ENCODE measurements at regions not wholly inside any gene's neighbourhood (a gene's known extent, or its start where the extent isn't known, plus 50 kb on each side); places are given as distances from the start of the nearest gene placed in this dataset.

DNA sequence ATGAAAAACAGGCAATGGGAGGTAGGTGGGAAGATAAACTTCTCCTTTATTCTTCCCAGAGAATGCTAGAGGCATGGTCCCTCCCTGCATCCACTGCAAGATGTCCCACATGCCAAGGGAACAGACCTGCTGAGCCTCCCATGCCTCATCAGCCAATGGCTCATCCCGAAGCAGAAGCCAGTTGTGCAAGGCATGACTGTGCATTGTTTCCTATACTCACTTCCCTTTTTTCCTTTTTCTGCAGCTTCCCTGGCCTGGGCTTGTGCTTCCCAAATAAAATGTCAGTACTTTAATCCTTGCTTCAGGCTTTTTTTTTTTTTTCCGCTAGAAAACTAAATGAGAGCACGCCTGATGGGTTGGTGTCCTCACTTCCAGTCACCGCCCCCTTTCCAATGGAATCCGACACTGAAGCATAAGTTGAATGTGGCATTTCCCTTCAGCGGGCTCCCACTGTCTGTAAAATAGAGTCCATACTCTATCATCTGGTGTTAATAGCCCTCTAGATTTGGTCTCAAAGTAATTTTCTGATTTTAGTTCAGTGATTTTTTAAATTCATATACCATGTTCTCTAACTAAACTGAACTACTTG lies 239.0 kb upstream of the JADE1 start:
- H4K20me1 ChIP-seq (ENCODE audit: insufficient read depth, low read length) = no peaks in the 10 kb centered on the region
- no peak for FAIRE-seq
- H3K4me3 ChIP-seq (replicated peaks in 1 of 3; ENCODE audit: insufficient read depth in 1 of 3, low read depth in 2 of 3, low read length in 3 of 3) = no peak overlapping the region
- no peak overlapping the region for H2AFZ ChIP-seq (ENCODE audit: low read length)
- ChIA-PET CTCF (ENCODE audit: low intra/inter-chr PET ratio, low total read pairs) (no interaction called here), POLR2A (no interaction called here)
- no peaks in the 10 kb centered on the region for H3K79me2 ChIP-seq (ENCODE audit: insufficient read depth, low read length)
- H3K4me2 ChIP-seq (ENCODE audit: low read depth, low read length) = no peak overlapping the region
- BruUV-seq (replicated peaks) = no TSS peak
- intact Hi-C loops (cut with micrococcal nuclease; ENCODE audit: unreplicated experiment) (loop anchor here (5.0 kb wide), 1 partner anchor 67 kb away; no protein-coding TSS in a partner anchor), in situ Hi-C loops (cut with HindIII; ENCODE audit: extremely low pct_ligation_motif_present, low pct_unique_long_range_greater_than_20kb) (loop anchor here (25.0 kb wide), 2 partner anchors 242 to 383 kb away; partner anchors contain the start of gene JADE1)
- TF ChIP-seq, protein P1, sequence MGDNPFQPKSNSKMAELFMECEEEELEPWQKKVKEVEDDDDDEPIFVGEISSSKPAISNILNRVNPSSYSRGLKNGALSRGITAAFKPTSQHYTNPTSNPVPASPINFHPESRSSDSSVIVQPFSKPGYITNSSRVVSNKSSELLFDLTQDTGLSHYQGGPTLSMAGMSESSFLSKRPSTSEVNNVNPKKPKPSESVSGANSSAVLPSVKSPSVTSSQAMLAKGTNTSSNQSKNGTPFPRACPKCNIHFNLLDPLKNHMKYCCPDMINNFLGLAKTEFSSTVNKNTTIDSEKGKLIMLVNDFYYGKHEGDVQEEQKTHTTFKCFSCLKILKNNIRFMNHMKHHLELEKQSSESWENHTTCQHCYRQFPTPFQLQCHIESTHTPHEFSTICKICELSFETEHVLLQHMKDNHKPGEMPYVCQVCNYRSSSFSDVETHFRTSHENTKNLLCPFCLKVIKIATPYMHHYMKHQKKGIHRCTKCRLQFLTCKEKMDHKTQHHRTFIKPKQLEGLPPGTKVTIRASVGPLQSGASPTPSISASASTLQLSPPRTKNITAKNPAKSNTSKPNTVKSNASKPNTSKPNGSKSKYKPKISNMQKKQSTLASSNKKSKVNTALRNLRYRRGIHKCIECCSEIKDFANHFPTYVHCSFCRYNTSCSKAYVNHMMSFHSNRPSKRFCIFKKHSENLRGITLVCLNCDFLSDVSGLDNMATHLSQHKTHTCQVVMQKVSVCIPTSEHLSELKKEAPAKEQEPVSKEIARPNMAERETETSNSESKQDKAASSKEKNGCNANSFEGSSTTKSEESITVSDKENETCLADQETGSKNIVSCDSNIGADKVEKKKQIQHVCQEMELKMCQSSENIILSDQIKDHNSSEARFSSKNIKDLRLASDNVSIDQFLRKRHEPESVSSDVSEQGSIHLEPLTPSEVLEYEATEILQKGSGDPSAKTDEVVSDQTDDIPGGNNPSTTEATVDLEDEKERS (CRISPR knock-in tag; IDR thresholded peaks at IDR 0.05) = no peak
- TF ChIP-seq, protein P2, sequence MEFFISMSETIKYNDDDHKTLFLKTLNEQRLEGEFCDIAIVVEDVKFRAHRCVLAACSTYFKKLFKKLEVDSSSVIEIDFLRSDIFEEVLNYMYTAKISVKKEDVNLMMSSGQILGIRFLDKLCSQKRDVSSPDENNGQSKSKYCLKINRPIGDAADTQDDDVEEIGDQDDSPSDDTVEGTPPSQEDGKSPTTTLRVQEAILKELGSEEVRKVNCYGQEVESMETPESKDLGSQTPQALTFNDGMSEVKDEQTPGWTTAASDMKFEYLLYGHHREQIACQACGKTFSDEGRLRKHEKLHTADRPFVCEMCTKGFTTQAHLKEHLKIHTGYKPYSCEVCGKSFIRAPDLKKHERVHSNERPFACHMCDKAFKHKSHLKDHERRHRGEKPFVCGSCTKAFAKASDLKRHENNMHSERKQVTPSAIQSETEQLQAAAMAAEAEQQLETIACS (CRISPR knock-in tag; IDR thresholded peaks at IDR 0.05) = no peak
- TF ChIP-seq, protein P3, sequence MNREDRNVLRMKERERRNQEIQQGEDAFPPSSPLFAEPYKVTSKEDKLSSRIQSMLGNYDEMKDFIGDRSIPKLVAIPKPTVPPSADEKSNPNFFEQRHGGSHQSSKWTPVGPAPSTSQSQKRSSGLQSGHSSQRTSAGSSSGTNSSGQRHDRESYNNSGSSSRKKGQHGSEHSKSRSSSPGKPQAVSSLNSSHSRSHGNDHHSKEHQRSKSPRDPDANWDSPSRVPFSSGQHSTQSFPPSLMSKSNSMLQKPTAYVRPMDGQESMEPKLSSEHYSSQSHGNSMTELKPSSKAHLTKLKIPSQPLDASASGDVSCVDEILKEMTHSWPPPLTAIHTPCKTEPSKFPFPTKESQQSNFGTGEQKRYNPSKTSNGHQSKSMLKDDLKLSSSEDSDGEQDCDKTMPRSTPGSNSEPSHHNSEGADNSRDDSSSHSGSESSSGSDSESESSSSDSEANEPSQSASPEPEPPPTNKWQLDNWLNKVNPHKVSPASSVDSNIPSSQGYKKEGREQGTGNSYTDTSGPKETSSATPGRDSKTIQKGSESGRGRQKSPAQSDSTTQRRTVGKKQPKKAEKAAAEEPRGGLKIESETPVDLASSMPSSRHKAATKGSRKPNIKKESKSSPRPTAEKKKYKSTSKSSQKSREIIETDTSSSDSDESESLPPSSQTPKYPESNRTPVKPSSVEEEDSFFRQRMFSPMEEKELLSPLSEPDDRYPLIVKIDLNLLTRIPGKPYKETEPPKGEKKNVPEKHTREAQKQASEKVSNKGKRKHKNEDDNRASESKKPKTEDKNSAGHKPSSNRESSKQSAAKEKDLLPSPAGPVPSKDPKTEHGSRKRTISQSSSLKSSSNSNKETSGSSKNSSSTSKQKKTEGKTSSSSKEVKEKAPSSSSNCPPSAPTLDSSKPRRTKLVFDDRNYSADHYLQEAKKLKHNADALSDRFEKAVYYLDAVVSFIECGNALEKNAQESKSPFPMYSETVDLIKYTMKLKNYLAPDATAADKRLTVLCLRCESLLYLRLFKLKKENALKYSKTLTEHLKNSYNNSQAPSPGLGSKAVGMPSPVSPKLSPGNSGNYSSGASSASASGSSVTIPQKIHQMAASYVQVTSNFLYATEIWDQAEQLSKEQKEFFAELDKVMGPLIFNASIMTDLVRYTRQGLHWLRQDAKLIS (CRISPR knock-in tag; IDR thresholded peaks at IDR 0.05) = no peak
- TF ChIP-seq ZNF326 (CRISPR knock-in tag; IDR thresholded peaks at IDR 0.05; ENCODE audit: borderline replicate concordance) (no peak), ATM (IDR thresholded peaks at IDR 0.05; ENCODE audit: borderline replicate concordance) (no peak), MED1 (CRISPR knock-in tag; IDR thresholded peaks at IDR 0.05) (no peak), ZNF556 (CRISPR knock-in tag; IDR thresholded peaks at IDR 0.05; ENCODE audit: borderline replicate concordance) (no peak)
- 70% methylated on average over 6 of the region's 6 CpGs for WGBS (ENCODE audit: low lambda C conversion rate)
- no peak for ATAC-seq
- no peaks in the 10 kb centered on the region for H3K36me3 ChIP-seq (replicated peaks in 1 of 2; ENCODE audit: control insufficient read depth in 1 of 2, insufficient read depth in 2 of 2, low read length in 2 of 2)
- H3K9me3 ChIP-seq (ENCODE audit: low read length) = no peaks in the 10 kb centered on the region
- H3K4me1 ChIP-seq (ENCODE audit: insufficient read depth, low read length) = peaks cover 21% of the 10 kb centered on the region
- no peak overlapping the region for H3K27ac ChIP-seq (ENCODE audit: extremely low read length, insufficient read depth, low read length)
- H3K9ac ChIP-seq (ENCODE audit: insufficient read depth, low read depth, low read length) = no peak overlapping the region
- no peak for DNase-seq (ENCODE audit: low spot score)
- no peaks in the 10 kb centered on the region; a peak in 1 of 5 replicates for H3K27me3 ChIP-seq (ENCODE audit: control insufficient read depth in 1 of 2, insufficient read depth in 2 of 2, low read length in 2 of 2)

Data from HepG2 (cell line).